Osteocyte (in vitro differentiated cells): ENCODE measurements at regions not wholly inside any gene's neighbourhood (a gene's known extent, or its start where the extent isn't known, plus 50 kb on each side); places are given as distances from the start of the nearest gene placed in this dataset.

Experiments used
- DNase-seq: peaks from one replicate; pipeline ENCODE4 v3.0.0; 2021; ENCODE audit warnings: mixed read lengths; ENCODE audit not compliant: unreplicated experiment; ENCODE audit errors: extremely low spot score
- H3K27ac Mint-ChIP-seq: one replicate; pipeline ENCODE4 v1.8.0; 2021; ENCODE audit warnings: mild to moderate bottlenecking, mixed read lengths; ENCODE audit not compliant: unreplicated experiment
- H3K27me3 Mint-ChIP-seq: one replicate; pipeline ENCODE4 v1.8.0; 2021; ENCODE audit warnings: mixed read lengths; ENCODE audit not compliant: unreplicated experiment
- H3K36me3 Mint-ChIP-seq: one replicate; pipeline ENCODE4 v1.8.0; 2021; ENCODE audit warnings: mixed read lengths; ENCODE audit not compliant: unreplicated experiment
- H3K4me1 Mint-ChIP-seq: one replicate; pipeline ENCODE4 v1.8.0; 2021; ENCODE audit warnings: mixed read lengths; ENCODE audit not compliant: unreplicated experiment
- H3K4me3 Mint-ChIP-seq: one replicate; pipeline ENCODE4 v1.8.0; 2021; ENCODE audit warnings: mild to moderate bottlenecking, moderate library complexity, mixed read lengths; ENCODE audit not compliant: unreplicated experiment
- H3K9me3 Mint-ChIP-seq: one replicate; pipeline ENCODE4 v1.8.0; 2021; ENCODE audit warnings: mixed read lengths; ENCODE audit not compliant: unreplicated experiment
- CTCF ChIP-seq: fragments of 200-600 bp; sonication (generic); IDR thresholded peaks from 2 replicates; pipeline ENCODE4 v1.5.0; 2021; ENCODE audit warnings: antibody characterized with exemption, mild to moderate bottlenecking, moderate library complexity

GRCh38 chr15:68497206-68497910 is 65.4 kb upstream of the ITGA11 start:
- peaks cover 57% of the 10 kb centered on the region for H3K4me1 Mint-ChIP-seq
- DNase-seq = peak; percentile 23
- no peaks in the 10 kb centered on the region for H3K27me3 Mint-ChIP-seq
- H3K36me3 Mint-ChIP-seq = no peaks in the 10 kb centered on the region
- H3K27ac Mint-ChIP-seq = peak overlapping the region; percentile 32
- TF ChIP-seq CTCF = no peak
- no peak overlapping the region for H3K4me3 Mint-ChIP-seq
- H3K9me3 Mint-ChIP-seq = no peaks in the 10 kb centered on the region

- Mint-ChIP-seq H3K27me3 (no peaks in the 10 kb centered on the region), H3K4me1 (peaks cover 50% of the 10 kb centered on the region), H3K27ac (no peak overlapping the region), H3K9me3 (no peaks in the 10 kb centered on the region), H3K36me3 (no peaks in the 10 kb centered on the region), H3K4me3 (no peak overlapping the region)
- DNase-seq = peak; percentile 38
- no peak for TF ChIP-seq CTCF
Measured at GRCh38 chr15:68498076-68498475, 66.1 kb upstream of the ITGA11 start.

- H3K27ac Mint-ChIP-seq = no peak overlapping the region
- H3K4me1 Mint-ChIP-seq = peaks cover 43% of the 10 kb centered on the region
- H3K9me3 Mint-ChIP-seq = no peaks in the 10 kb centered on the region
- peak; percentile 42 for DNase-seq
- no peak for TF ChIP-seq CTCF
- no peaks in the 10 kb centered on the region for H3K36me3 Mint-ChIP-seq
- H3K4me3 Mint-ChIP-seq = no peak overlapping the region
- no peaks in the 10 kb centered on the region for H3K27me3 Mint-ChIP-seq
Measured at GRCh38 chr15:68499620-68500312, 67.8 kb upstream of the ITGA11 start.

- DNase-seq = peak; percentile 66
- peaks cover 50% of the 10 kb centered on the region for H3K4me1 Mint-ChIP-seq
- no peaks in the 10 kb centered on the region for H3K36me3 Mint-ChIP-seq
- no peaks in the 10 kb centered on the region for H3K27me3 Mint-ChIP-seq
- H3K27ac Mint-ChIP-seq = no peak overlapping the region
- no peak overlapping the region for H3K4me3 Mint-ChIP-seq
- TF ChIP-seq CTCF = no peak
- H3K9me3 Mint-ChIP-seq = no peaks in the 10 kb centered on the region
Measured at GRCh38 chr15:68500363-68501258, 68.6 kb upstream of the ITGA11 start.

GRCh38 chr15:68501259-68501591 is 69.3 kb upstream of the ITGA11 start:
- DNase-seq = peak; percentile 66
- no peak overlapping the region for H3K4me3 Mint-ChIP-seq

More at GRCh38 chr15:68501259-68501591, 69.3 kb upstream of the ITGA11 start:
- H3K36me3 Mint-ChIP-seq = no peaks in the 10 kb centered on the region
- H3K9me3 Mint-ChIP-seq = no peaks in the 10 kb centered on the region
- H3K27ac Mint-ChIP-seq = peak overlapping the region; percentile 10
- TF ChIP-seq CTCF = no peak
- H3K4me1 Mint-ChIP-seq = peaks cover 53% of the 10 kb centered on the region
- no peaks in the 10 kb centered on the region for H3K27me3 Mint-ChIP-seq
